ENCODE measurements at regions not wholly inside any gene's neighbourhood (a gene's known extent, or its start where the extent isn't known, plus 50 kb on each side); places are given as distances from the start of the nearest gene placed in this dataset.
A peak's percentile ranks its signal among the peaks of the same experiment; 100 is the strongest.

- no peaks in the 10 kb centered on the region for H3K9me3 ChIP-seq (ENCODE audit: low read depth)
- peak in 1 of 2 donors; percentile 0 for DNase-seq (ENCODE audit: low read depth in 1 of 2, low spot score in 1 of 2)
- H3K4me3 ChIP-seq: no peak overlapping the region
- no peaks in the 10 kb centered on the region for H3K27me3 ChIP-seq
- no peak for TF ChIP-seq CTCF (IDR thresholded peaks at IDR 0.05; ENCODE audit: low read depth, low read length)
- no peaks in the 10 kb centered on the region for H3K36me3 ChIP-seq
- no peak overlapping the region for H3K27ac ChIP-seq
- no peaks in the 10 kb centered on the region for H3K4me1 ChIP-seq (ENCODE audit: low read depth)
Measured at GRCh38 chr4:148926276-148927260, 484.4 kb upstream of the NR3C2 start.

GRCh38 chr4:148923881-148924280 lies 481.7 kb upstream of the NR3C2 start:
- no peaks in the 10 kb centered on the region for H3K27me3 ChIP-seq
- H3K9me3 ChIP-seq (ENCODE audit: low read depth): no peaks in the 10 kb centered on the region
- no peaks in the 10 kb centered on the region for H3K36me3 ChIP-seq
- H3K27ac ChIP-seq: no peak overlapping the region
- no peak overlapping the region for H3K4me3 ChIP-seq
- TF ChIP-seq CTCF (IDR thresholded peaks at IDR 0.05; ENCODE audit: low read depth, low read length): no peak
- H3K4me1 ChIP-seq (ENCODE audit: low read depth): no peaks in the 10 kb centered on the region
- no peak for DNase-seq (ENCODE audit: low read depth in 1 of 2, low spot score in 1 of 2)

DNA sequence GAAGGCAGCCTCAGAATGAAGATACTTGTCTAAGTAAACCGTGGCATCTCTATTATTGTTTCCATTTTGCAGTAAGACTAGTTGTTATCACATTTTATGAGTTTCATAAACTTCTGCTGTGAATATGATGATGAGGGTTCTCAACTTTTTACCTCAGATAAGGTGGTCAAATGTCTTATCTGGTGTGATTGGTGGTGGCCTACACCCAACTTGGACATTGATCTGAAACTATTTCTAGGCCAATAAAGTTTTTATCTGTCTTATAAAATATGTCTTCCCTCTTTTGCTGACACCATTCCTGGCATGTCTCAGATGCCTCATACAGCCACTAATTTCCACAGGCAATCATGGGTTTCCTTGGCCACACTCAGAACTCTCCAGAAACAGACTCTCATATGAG lies 480.3 kb upstream of the NR3C2 start:
- no peak for DNase-seq (ENCODE audit: low read depth in 1 of 2, low spot score in 1 of 2)
- Histone ChIP-seq H3K36me3 (no peaks in the 10 kb centered on the region), H3K9me3 (ENCODE audit: low read depth) (no peaks in the 10 kb centered on the region), H3K4me1 (ENCODE audit: low read depth) (no peaks in the 10 kb centered on the region), H3K27me3 (no peaks in the 10 kb centered on the region), H3K27ac (no peak overlapping the region), H3K4me3 (no peak overlapping the region)
- no peak for TF ChIP-seq CTCF (IDR thresholded peaks at IDR 0.05; ENCODE audit: low read depth, low read length)

DNA sequence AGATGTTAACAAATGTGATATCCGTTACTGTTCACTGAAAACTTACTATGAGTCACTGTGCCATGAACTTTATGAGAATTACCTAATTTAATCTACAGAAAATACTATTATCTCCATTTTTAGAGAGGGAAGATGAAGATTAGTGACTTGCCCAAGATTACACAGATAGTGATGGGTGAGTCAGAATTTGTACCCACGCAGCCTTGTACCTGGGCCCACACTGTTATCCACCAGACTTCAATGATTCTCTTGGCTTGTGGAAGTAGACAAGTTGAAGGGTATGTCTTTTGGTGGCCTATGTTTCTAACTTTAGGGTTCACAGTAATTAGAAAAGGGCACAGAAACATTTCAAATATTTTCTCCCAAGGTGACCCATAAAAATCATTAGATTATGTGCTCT lies 472.5 kb upstream of the NR3C2 start:
- no peaks in the 10 kb centered on the region for H3K36me3 ChIP-seq
- H3K27me3 ChIP-seq: no peaks in the 10 kb centered on the region
- DNase-seq (ENCODE audit: low read depth in 1 of 2, low spot score in 1 of 2): no peak
- no peaks in the 10 kb centered on the region for H3K9me3 ChIP-seq (ENCODE audit: low read depth)
- H3K27ac ChIP-seq: no peak overlapping the region
- H3K4me1 ChIP-seq (ENCODE audit: low read depth): no peaks in the 10 kb centered on the region
- no peak overlapping the region for H3K4me3 ChIP-seq
- TF ChIP-seq CTCF (IDR thresholded peaks at IDR 0.05; ENCODE audit: low read depth, low read length): no peak

DNA sequence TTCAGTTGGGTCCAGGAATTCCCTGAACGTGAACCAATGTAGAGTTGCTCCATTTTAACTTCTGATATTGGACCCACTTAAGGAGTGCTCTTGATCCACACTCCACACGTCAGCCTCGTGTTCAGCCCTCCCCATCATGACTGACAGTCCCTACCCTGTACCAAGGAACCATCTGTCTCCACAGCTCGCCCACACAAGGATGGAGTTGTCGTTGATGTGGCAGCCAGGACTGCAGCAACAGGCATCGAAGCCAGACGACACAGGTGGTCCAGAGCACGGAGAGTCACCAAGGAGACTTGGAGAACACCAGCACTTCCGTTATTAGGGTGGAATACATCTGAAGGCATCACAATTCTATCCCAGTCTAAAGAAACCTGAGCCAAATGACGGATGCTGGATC lies 472.1 kb upstream of the NR3C2 start:
- DNase-seq (ENCODE audit: low read depth in 1 of 2, low spot score in 1 of 2): no peak
- Histone ChIP-seq H3K4me3 (no peak overlapping the region), H3K27ac (no peak overlapping the region), H3K36me3 (no peaks in the 10 kb centered on the region), H3K27me3 (no peaks in the 10 kb centered on the region), H3K9me3 (ENCODE audit: low read depth) (no peaks in the 10 kb centered on the region), H3K4me1 (ENCODE audit: low read depth) (no peaks in the 10 kb centered on the region)
- no peak for TF ChIP-seq CTCF (IDR thresholded peaks at IDR 0.05; ENCODE audit: low read depth, low read length)
